Keratinocyte (primary cell): ENCODE measurements at regions not wholly inside any gene's neighbourhood (a gene's known extent, or its start where the extent isn't known, plus 50 kb on each side); places are given as distances from the start of the nearest gene placed in this dataset.

Experiments
- CTCF ChIP-seq, 3 experiments: IDR thresholded peaks in 1 of 3; conservative IDR thresholded peaks in 1 of 3; optimal IDR thresholded peaks in 1 of 3; 2 replicates in 2 of 3; 3 replicates in 1 of 3; pipeline versions ENCODE3 to v1.5.1; 2011; ENCODE audit warnings: low read length in 3 of 3, mild to moderate bottlenecking in 3 of 3, moderate library complexity in 2 of 3, control low read depth in 1 of 3, inconsistent platforms in 1 of 3; ENCODE audit not compliant: insufficient read depth in 2 of 3; ENCODE audit errors: extremely low read depth in 1 of 3
- EZH2 ChIP-seq: IDR thresholded peaks from one replicate; pipeline ENCODE4 v1.6.1; 2012; ENCODE audit warnings: inconsistent platforms, mild to moderate bottlenecking, low read length, moderate library complexity

GRCh38 chr18:73961804-73962203 lies 185.8 kb downstream of the FBXO15 start:
- TF ChIP-seq CTCF (optimal IDR thresholded peaks at IDR 0.05 in 1 of 3, IDR thresholded peaks at IDR 0.05 in 1 of 3, conservative IDR thresholded peaks at IDR 0.05 in 1 of 3; ENCODE audit: extremely low read depth in 1 of 3, insufficient read depth in 2 of 3, low read length in 3 of 3) (no peak), EZH2 (no peak)
